8988T (cell line): ENCODE measurements at regions not wholly inside any gene's neighbourhood (a gene's known extent, or its start where the extent isn't known, plus 50 kb on each side); places are given as distances from the start of the nearest gene placed in this dataset.
"Not testable (repeated sequence)": the region's sequence is repeated elsewhere in the genome, so short reads cannot be mapped to it uniquely, and the experiment has no call there.

Experiments
- DNase-seq: peaks from one replicate; pipeline ENCODE4 v3.0.0; 2011

GRCh38 chr6:170146640-170147039, 144.2 kb downstream of the DLL1 start:
- no peak for DNase-seq

- not testable (repeated sequence) for DNase-seq
Observed at GRCh38 chr6:170146131-170146530, 144.7 kb downstream of the DLL1 start.

GRCh38 chr6:170145716-170146115, 145.2 kb downstream of the DLL1 start:
- not testable (repeated sequence) for DNase-seq

GRCh38 chr6:170145272-170145592, 145.6 kb downstream of the DLL1 start:
- DNase-seq = no peak

- DNase-seq = no peak
Observed at GRCh38 chr6:170144571-170145271, 146.2 kb downstream of the DLL1 start.

GRCh38 chr6:170143401-170144150, 147.3 kb downstream of the DLL1 start:
- no peak for DNase-seq

- no peak for DNase-seq
Observed at GRCh38 chr6:170142559-170142958, 148.3 kb downstream of the DLL1 start.

- DNase-seq = not testable (repeated sequence)
Observed at GRCh38 chr6:170141061-170141460, 149.8 kb downstream of the DLL1 start.

GRCh38 chr6:170140129-170140528, 150.7 kb downstream of the DLL1 start:
- DNase-seq = no peak

- DNase-seq = peak; percentile 5
Observed at GRCh38 chr6:170139531-170139930, 151.3 kb downstream of the DLL1 start.

GRCh38 chr6:170139046-170139445, 151.8 kb downstream of the DLL1 start:
- DNase-seq = not testable (repeated sequence)

- peak; percentile 14 for DNase-seq
Observed at GRCh38 chr6:170137911-170138910, 152.7 kb downstream of the DLL1 start.

GRCh38 chr6:170137176-170137891, 153.5 kb downstream of the DLL1 start:
- peak; percentile 8 for DNase-seq

- peak; percentile 7 for DNase-seq
Observed at GRCh38 chr6:170136541-170137175, 154.2 kb downstream of the DLL1 start.

- DNase-seq = peak; percentile 13
Observed at GRCh38 chr6:170135821-170136471, 154.9 kb downstream of the DLL1 start.

- peak; percentile 2 for DNase-seq
Observed at GRCh38 chr6:170135461-170135820, 155.4 kb downstream of the DLL1 start.

- DNase-seq = peak; percentile 27
Observed at GRCh38 chr6:170134471-170135440, 156.1 kb downstream of the DLL1 start.

GRCh38 chr6:170134031-170134470, 156.8 kb downstream of the DLL1 start:
- no peak for DNase-seq

- DNase-seq = no peak
Observed at GRCh38 chr6:170132561-170132991, 158.3 kb downstream of the DLL1 start.

GRCh38 chr6:170132011-170132521, 158.8 kb downstream of the DLL1 start:
- no peak for DNase-seq
